ENCODE measurements at regions not wholly inside any gene's neighbourhood (a gene's known extent, or its start where the extent isn't known, plus 50 kb on each side); places are given as distances from the start of the nearest gene placed in this dataset.

GRCh38 chr3:86221601-86222000, 769.3 kb downstream of the VGLL3 start:
- TF ChIP-seq, protein P1, sequence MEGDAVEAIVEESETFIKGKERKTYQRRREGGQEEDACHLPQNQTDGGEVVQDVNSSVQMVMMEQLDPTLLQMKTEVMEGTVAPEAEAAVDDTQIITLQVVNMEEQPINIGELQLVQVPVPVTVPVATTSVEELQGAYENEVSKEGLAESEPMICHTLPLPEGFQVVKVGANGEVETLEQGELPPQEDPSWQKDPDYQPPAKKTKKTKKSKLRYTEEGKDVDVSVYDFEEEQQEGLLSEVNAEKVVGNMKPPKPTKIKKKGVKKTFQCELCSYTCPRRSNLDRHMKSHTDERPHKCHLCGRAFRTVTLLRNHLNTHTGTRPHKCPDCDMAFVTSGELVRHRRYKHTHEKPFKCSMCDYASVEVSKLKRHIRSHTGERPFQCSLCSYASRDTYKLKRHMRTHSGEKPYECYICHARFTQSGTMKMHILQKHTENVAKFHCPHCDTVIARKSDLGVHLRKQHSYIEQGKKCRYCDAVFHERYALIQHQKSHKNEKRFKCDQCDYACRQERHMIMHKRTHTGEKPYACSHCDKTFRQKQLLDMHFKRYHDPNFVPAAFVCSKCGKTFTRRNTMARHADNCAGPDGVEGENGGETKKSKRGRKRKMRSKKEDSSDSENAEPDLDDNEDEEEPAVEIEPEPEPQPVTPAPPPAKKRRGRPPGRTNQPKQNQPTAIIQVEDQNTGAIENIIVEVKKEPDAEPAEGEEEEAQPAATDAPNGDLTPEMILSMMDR (IDR thresholded peaks at IDR 0.05), result no peak
- no peak for TF ChIP-seq POLR2A (IDR thresholded peaks at IDR 0.05)

All from thyroid gland (tissue), 4 donors.